Liver (tissue), 3 donors: ENCODE measurements at regions not wholly inside any gene's neighbourhood (a gene's known extent, or its start where the extent isn't known, plus 50 kb on each side); places are given as distances from the start of the nearest gene placed in this dataset.

Experiments used
- CTCF ChIP-seq: fragments of 150-350 bp; IDR thresholded peaks from 2 replicates; pipeline ENCODE4 v1.5.1; 2017; ENCODE audit warnings: improper control_type of control experiment, low read depth, low read length; ENCODE audit not compliant: missing input control
- EGR1 ChIP-seq, 2 donors: IDR thresholded peaks; 2 replicates each; pipeline ENCODE4 v1.6.1; 2016 to 2018; ENCODE audit warnings: antibody characterized with exemption in 2 of 2, low read depth in 2 of 2
- FOXA1 ChIP-seq: IDR thresholded peaks from 2 replicates; pipeline ENCODE4 v1.6.1; 2016; ENCODE audit warnings: antibody characterized with exemption
- JUND ChIP-seq, 2 donors: IDR thresholded peaks; 2 replicates each; pipeline ENCODE4 v1.6.1; 2016; ENCODE audit warnings: antibody characterized with exemption in 2 of 2
- RAD21 ChIP-seq, 2 donors: IDR thresholded peaks; 2 replicates each; pipeline ENCODE4 v1.6.1; 2016; ENCODE audit warnings: antibody characterized with exemption in 2 of 2, mild to moderate bottlenecking in 2 of 2
- TAF1 ChIP-seq: conservative IDR thresholded peaks from 2 replicates; pipeline ENCODE4 v1.6.1; 2016; ENCODE audit warnings: antibody characterized with exemption, mild to moderate bottlenecking
- YY1 ChIP-seq: IDR thresholded peaks from 2 replicates; pipeline ENCODE4 v1.6.1; 2016; ENCODE audit warnings: antibody characterized with exemption, mild to moderate bottlenecking
- TF ChIP-seq, protein P1 (sequence below): IDR thresholded peaks from 2 replicates; pipeline ENCODE4 v1.6.1; 2016; ENCODE audit warnings: antibody characterized with exemption
- TF ChIP-seq, protein P2 (sequence below): IDR thresholded peaks from 2 replicates; pipeline ENCODE4 v1.6.1; 2016; ENCODE audit warnings: antibody characterized with exemption, mild to moderate bottlenecking
- TF ChIP-seq, protein P3 (sequence below): IDR thresholded peaks from 2 replicates; pipeline ENCODE4 v1.6.1; 2016; ENCODE audit warnings: antibody characterized with exemption
- TF ChIP-seq, protein P4 (sequence below): IDR thresholded peaks from 2 replicates; pipeline ENCODE4 v1.6.1; 2016; ENCODE audit warnings: antibody characterized with exemption
- donor health status: healthy.
- donor health status: healthy.

- TF ChIP-seq CTCF, result no peak
- TF ChIP-seq, protein P1, sequence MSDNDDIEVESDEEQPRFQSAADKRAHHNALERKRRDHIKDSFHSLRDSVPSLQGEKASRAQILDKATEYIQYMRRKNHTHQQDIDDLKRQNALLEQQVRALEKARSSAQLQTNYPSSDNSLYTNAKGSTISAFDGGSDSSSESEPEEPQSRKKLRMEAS, result no peak
- TF ChIP-seq, protein P2, sequence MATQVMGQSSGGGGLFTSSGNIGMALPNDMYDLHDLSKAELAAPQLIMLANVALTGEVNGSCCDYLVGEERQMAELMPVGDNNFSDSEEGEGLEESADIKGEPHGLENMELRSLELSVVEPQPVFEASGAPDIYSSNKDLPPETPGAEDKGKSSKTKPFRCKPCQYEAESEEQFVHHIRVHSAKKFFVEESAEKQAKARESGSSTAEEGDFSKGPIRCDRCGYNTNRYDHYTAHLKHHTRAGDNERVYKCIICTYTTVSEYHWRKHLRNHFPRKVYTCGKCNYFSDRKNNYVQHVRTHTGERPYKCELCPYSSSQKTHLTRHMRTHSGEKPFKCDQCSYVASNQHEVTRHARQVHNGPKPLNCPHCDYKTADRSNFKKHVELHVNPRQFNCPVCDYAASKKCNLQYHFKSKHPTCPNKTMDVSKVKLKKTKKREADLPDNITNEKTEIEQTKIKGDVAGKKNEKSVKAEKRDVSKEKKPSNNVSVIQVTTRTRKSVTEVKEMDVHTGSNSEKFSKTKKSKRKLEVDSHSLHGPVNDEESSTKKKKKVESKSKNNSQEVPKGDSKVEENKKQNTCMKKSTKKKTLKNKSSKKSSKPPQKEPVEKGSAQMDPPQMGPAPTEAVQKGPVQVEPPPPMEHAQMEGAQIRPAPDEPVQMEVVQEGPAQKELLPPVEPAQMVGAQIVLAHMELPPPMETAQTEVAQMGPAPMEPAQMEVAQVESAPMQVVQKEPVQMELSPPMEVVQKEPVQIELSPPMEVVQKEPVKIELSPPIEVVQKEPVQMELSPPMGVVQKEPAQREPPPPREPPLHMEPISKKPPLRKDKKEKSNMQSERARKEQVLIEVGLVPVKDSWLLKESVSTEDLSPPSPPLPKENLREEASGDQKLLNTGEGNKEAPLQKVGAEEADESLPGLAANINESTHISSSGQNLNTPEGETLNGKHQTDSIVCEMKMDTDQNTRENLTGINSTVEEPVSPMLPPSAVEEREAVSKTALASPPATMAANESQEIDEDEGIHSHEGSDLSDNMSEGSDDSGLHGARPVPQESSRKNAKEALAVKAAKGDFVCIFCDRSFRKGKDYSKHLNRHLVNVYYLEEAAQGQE, result no peak
- TF ChIP-seq RAD21 (IDR thresholded peaks at IDR 0.05), result no peak
- no peak for TF ChIP-seq YY1
- TF ChIP-seq JUND (IDR thresholded peaks at IDR 0.05), result no peak
- no peak for TF ChIP-seq TAF1
- TF ChIP-seq EGR1 (IDR thresholded peaks at IDR 0.05; ENCODE audit: low read depth in 2 of 2), result no peak
- TF ChIP-seq, protein P3, sequence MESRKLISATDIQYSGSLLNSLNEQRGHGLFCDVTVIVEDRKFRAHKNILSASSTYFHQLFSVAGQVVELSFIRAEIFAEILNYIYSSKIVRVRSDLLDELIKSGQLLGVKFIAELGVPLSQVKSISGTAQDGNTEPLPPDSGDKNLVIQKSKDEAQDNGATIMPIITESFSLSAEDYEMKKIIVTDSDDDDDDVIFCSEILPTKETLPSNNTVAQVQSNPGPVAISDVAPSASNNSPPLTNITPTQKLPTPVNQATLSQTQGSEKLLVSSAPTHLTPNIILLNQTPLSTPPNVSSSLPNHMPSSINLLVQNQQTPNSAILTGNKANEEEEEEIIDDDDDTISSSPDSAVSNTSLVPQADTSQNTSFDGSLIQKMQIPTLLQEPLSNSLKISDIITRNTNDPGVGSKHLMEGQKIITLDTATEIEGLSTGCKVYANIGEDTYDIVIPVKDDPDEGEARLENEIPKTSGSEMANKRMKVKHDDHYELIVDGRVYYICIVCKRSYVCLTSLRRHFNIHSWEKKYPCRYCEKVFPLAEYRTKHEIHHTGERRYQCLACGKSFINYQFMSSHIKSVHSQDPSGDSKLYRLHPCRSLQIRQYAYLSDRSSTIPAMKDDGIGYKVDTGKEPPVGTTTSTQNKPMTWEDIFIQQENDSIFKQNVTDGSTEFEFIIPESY, result no peak
- TF ChIP-seq FOXA1, result no peak
- TF ChIP-seq, protein P4, sequence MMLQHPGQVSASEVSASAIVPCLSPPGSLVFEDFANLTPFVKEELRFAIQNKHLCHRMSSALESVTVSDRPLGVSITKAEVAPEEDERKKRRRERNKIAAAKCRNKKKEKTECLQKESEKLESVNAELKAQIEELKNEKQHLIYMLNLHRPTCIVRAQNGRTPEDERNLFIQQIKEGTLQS, result no peak
Observed at GRCh38 chr5:162637481-162637880, 569.9 kb downstream of the GABRG2 start.
